ENCODE measurements at regions not wholly inside any gene's neighbourhood (a gene's known extent, or its start where the extent isn't known, plus 50 kb on each side); places are given as distances from the start of the nearest gene placed in this dataset.

DNA sequence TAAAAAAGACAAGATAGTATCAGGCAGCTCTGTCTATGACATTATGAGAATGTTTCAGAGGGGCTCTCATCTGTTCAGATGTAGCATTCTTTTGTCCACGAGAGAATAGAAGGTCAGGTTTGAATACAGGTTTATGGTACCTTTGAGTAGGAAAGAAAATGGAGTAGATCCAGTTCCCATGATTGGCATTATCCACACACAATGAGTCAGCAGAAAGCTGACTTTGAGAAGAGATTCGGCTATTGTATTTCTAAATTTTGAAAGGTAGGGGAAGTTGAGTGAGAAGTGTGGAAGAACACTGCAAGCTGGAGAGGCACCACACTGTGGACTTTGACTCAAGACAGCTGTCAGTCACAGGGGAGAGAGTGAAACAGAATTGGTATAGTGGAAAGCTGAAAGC lies 135.4 kb downstream of the SYT10 start:
- TF ChIP-seq POLR2A (IDR thresholded peaks at IDR 0.05) (no peak), EP300 (IDR thresholded peaks at IDR 0.05) (no peak)
- TF ChIP-seq, protein P1, sequence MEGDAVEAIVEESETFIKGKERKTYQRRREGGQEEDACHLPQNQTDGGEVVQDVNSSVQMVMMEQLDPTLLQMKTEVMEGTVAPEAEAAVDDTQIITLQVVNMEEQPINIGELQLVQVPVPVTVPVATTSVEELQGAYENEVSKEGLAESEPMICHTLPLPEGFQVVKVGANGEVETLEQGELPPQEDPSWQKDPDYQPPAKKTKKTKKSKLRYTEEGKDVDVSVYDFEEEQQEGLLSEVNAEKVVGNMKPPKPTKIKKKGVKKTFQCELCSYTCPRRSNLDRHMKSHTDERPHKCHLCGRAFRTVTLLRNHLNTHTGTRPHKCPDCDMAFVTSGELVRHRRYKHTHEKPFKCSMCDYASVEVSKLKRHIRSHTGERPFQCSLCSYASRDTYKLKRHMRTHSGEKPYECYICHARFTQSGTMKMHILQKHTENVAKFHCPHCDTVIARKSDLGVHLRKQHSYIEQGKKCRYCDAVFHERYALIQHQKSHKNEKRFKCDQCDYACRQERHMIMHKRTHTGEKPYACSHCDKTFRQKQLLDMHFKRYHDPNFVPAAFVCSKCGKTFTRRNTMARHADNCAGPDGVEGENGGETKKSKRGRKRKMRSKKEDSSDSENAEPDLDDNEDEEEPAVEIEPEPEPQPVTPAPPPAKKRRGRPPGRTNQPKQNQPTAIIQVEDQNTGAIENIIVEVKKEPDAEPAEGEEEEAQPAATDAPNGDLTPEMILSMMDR (IDR thresholded peaks at IDR 0.05): no peak
- no peaks in the 10 kb centered on the region for H3K36me3 ChIP-seq
- no peak overlapping the region for H3K27ac ChIP-seq
- no peaks in the 10 kb centered on the region for H3K4me1 ChIP-seq
- no peaks in the 10 kb centered on the region for H3K27me3 ChIP-seq
- peaks cover 0 to 5% (median 0%) of the 10 kb centered on the region in 4 donors for H3K9me3 ChIP-seq
- DNase-seq (ENCODE audit: low spot score in 2 of 2): no peak
- 78 to 82% methylated on average over 2 of the region's 2 CpGs for WGBS, 2 donors
- no peak overlapping the region for H3K4me3 ChIP-seq

DNA sequence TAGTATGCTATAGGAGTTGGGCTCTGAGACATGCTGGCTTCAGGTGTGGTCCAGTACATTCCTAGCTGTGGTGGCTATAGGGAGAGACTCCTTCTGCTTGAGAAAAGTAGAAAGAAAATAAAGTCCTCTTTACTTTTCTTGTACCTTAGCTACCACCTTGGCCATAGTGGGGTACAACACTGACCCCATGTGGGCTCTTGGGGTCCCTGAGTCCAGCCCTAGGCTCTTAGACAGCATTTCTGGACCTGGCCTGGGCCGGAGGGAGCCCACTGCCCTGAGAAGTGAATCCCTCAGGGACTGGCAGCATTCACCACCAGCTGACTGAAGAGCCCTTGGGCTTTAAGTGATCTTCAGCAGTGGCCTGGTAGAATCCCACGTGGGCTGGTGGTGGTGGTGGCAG lies 143.1 kb downstream of the SYT10 start:
- Histone ChIP-seq H3K4me3 (no peak overlapping the region), H3K9me3 (peaks cover 0 to 18% (median 0%) of the 10 kb centered on the region in 4 donors), H3K4me1 (no peaks in the 10 kb centered on the region), H3K27me3 (no peaks in the 10 kb centered on the region), H3K27ac (no peak overlapping the region), H3K36me3 (no peaks in the 10 kb centered on the region)
- DNase-seq (ENCODE audit: low spot score in 2 of 2): no peak
- TF ChIP-seq EP300 (IDR thresholded peaks at IDR 0.05) (no peak), POLR2A (IDR thresholded peaks at IDR 0.05) (no peak)
- TF ChIP-seq, protein P1 (IDR thresholded peaks at IDR 0.05): no peak
- 32 to 50% methylated on average over 2 of the region's 2 CpGs for WGBS, 2 donors

DNA sequence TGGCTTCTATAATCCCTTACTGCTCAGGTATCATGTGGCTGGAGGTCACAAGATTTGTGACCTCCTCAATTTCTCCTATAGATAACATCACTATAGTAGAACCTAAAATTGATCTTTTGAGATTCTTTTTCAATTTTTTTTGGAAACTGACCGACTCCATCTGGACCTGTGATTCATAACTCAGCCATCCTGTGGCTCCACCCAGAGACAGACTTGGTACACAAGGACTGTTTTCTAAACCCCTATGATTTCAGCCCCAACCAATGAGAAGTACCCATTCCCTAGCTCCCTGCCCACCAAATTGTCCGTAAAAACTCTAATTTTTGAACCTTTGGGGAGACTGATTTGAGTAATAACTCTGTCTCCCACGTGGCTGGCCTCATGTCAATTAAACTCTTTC lies 148.9 kb downstream of the SYT10 start:
- TF ChIP-seq, protein P1 (IDR thresholded peaks at IDR 0.05): no peak
- TF ChIP-seq POLR2A (IDR thresholded peaks at IDR 0.05) (no peak), EP300 (IDR thresholded peaks at IDR 0.05) (no peak)
- Histone ChIP-seq H3K9me3 (peaks cover 0 to 5% (median 0%) of the 10 kb centered on the region in 4 donors), H3K4me1 (no peaks in the 10 kb centered on the region), H3K4me3 (no peak overlapping the region), H3K27ac (no peak overlapping the region), H3K36me3 (no peaks in the 10 kb centered on the region), H3K27me3 (no peaks in the 10 kb centered on the region)
- no peak for DNase-seq (ENCODE audit: low spot score in 2 of 2)
- WGBS, 2 donors: 57 to 62% methylated on average over 3 of the region's 3 CpGs

DNA sequence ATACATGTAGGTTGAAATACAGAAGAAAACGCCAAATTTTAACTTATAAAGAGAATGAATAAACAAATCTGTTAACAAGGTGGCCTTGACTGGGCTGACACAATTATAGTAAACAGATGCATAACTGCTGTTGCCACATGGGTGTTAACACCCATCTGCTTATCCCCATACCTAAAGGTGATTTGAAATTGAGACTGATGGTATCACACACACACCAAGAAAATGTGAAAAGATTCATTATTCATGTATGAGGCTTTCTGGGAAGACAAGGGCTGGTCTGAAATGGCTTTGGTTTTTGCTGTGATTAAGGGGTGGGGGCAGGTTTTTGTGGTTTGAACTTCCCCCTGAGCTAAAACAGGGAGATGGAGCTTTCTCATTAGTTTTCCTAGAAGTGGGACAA lies 156.6 kb downstream of the SYT10 start:
- 89 to 97% methylated on average over 1 of the region's 1 CpG for WGBS, 2 donors
- no peaks in the 10 kb centered on the region for H3K36me3 ChIP-seq
- DNase-seq (ENCODE audit: low spot score in 2 of 2): no peak

DNA sequence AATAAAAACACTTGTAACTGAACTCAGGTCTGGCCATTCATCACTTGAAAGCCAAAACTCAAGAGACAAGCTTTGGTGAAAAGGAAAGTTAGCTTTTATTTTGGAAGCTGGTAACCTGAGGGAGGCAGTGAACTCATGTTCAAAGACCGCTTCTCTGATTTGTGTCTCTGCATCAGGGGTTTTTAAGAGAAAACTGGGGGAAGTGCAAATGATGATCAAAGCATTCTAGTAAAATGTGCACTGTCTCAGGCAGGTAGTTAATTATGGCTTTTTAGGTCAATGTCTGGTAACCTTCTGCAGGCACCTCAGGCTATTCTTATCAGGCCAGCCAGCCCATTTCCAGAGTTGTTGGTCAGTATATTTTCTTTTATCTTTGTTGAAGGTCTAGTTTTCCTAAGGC lies 162.2 kb downstream of the SYT10 start:
- H3K4me3 ChIP-seq: no peak overlapping the region
- H3K27me3 ChIP-seq: no peaks in the 10 kb centered on the region
- no peak overlapping the region for H3K27ac ChIP-seq
- H3K36me3 ChIP-seq: no peaks in the 10 kb centered on the region
- TF ChIP-seq, protein P1 (IDR thresholded peaks at IDR 0.05): no peak
- no peak for TF ChIP-seq EP300 (IDR thresholded peaks at IDR 0.05)
- no peak for TF ChIP-seq POLR2A (IDR thresholded peaks at IDR 0.05)
- DNase-seq (ENCODE audit: low spot score in 2 of 2): no peak
- H3K9me3 ChIP-seq: peaks cover 0 to 44% (median 0%) of the 10 kb centered on the region in 4 donors
- WGBS, 2 donors: 72 to 73% methylated on average over 1 of the region's 1 CpG
- H3K4me1 ChIP-seq: no peaks in the 10 kb centered on the region

More for the DNA sequence above, 156.6 kb downstream of the SYT10 start:
- TF ChIP-seq POLR2A (IDR thresholded peaks at IDR 0.05): no peak
- TF ChIP-seq, protein P1 (IDR thresholded peaks at IDR 0.05): no peak
- no peak for TF ChIP-seq EP300 (IDR thresholded peaks at IDR 0.05)
- H3K9me3 ChIP-seq: peaks cover 0 to 29% (median 0%) of the 10 kb centered on the region in 4 donors
- no peak overlapping the region for H3K4me3 ChIP-seq
- no peaks in the 10 kb centered on the region for H3K27me3 ChIP-seq
- no peak overlapping the region for H3K27ac ChIP-seq
- no peaks in the 10 kb centered on the region for H3K4me1 ChIP-seq

Data from tibial nerve (tissue), 4 donors.